ENCODE measurements at regions not wholly inside any gene's neighbourhood (a gene's known extent, or its start where the extent isn't known, plus 50 kb on each side); places are given as distances from the start of the nearest gene placed in this dataset.
"Not testable (repeated sequence)": the region's sequence is repeated elsewhere in the genome, so short reads cannot be mapped to it uniquely, and the experiment has no call there.

DNA sequence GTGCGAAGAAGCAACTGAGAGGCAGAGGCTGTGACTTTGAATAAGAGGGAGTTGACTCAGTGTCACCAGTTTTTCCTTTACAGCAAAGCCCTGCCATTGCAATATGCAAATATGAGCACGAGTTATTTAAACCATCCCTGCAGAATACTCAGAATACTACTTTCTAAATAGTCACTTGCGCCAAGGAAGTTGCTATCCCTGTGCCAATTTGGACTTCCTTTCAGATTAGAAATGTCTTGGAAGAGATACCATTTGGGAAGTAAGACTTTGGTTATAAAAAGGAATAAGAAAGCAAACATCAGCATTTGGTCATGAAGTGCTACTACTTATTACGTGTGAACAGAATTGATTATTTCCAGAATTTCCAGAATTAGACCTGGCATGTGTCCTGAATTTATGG is 151.8 kb upstream of the MYT1L start:
- DNase-seq (ENCODE audit: extremely low read depth, low read depth, low spot score), result no peak

DNA sequence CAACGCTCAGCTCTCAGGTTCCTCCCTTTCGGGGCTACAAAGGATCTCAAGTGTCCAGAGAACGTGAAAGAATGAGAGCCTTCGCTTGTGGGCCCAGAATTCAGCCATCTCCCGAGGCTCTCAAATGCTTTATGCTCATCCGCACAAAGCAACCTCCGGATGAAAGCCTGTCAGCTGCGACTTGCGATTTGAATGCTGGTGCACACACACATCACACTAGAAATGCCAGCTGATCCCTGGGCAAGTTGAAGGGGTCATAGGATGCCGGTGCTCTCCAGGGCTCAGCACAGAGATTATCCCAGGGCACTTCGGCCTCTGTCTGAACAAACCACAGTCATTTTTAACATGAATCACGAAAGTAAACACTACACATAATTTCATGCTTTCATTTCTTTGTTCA is 141.8 kb upstream of the MYT1L start:
- DNase-seq (ENCODE audit: extremely low read depth, low read depth, low spot score), result no peak

DNA sequence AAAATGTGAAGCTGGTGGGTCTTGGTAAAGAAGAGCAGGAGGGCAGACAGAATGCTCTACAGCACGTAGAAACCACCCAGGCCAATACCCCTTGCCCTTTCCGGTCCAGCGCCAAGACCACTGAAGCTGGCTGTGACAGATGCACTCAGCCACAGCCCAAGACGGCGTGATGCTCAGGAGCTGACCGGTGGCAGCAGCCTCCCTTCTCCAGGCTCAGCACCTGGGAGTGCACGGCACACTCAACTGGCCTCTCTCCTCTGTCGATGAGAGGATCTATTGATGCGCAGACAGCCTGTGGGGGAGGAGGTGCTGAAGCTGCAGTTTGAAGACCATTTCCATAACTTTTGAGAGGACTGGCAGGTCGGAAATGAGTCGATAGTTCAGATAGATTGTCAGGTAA is 141.0 kb upstream of the MYT1L start:
- DNase-seq (ENCODE audit: extremely low read depth, low read depth, low spot score), result no peak

DNA sequence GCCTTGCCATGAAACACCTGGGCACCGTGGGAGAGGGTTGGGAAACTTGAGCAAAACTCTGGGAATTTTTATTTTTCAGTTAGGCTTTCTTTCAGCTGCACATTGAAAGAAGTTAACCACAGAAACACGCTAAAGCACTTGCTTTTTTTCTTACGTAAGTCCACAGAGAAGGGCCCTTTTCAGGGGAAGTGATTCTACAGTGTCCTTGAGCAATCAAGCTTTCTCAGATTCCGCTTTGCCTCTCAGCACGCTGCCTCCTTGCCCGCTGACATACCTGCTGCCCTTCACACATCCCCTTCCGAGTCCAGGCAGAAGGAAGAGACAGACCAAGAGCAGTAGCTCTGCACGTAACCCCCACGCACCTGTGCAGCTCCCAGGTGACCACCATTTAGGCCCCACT is 135.5 kb upstream of the MYT1L start:
- no peak for DNase-seq (ENCODE audit: extremely low read depth, low read depth, low spot score)

DNA sequence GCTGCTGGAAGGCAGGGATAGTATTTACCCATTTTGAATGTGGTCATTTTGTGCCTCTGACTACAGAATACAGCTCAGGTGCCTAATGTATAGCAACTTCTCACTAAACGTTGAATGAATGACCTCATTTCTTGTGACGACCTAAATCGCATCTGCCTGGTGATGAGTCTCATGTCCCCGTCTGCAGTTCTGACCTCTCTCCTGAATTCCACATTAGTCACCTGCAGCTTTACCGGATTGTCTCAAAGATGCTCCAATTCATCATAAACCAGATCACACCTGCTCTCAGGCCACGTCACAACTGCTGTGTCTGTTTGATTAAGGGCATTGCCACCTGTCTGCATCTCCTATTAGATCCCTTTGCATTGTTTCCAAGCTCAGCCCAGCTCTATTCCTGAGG is 133.6 kb upstream of the MYT1L start:
- no peak for DNase-seq (ENCODE audit: extremely low read depth, low read depth, low spot score)

DNA sequence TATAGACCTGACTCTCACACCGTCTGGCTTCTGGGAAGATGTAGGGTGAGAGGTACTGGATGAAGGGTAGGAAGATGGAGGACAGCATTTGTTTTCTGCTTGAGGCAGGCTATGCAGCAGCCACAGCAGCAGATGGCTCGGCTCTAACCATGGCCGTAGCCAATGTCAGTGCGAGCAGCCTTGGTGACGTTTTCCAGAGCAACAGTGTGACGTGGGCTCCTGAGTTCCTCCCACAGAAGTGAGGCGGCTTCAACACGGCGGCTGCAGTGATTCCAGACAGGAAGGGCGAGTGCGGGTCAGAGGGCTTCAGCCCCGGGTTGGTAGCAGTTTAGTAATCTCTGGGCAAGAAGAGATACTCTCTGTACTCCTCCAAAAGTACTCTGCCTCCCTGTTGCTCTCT is 133.0 kb upstream of the MYT1L start:
- DNase-seq (ENCODE audit: extremely low read depth, low read depth, low spot score), result no peak

DNA sequence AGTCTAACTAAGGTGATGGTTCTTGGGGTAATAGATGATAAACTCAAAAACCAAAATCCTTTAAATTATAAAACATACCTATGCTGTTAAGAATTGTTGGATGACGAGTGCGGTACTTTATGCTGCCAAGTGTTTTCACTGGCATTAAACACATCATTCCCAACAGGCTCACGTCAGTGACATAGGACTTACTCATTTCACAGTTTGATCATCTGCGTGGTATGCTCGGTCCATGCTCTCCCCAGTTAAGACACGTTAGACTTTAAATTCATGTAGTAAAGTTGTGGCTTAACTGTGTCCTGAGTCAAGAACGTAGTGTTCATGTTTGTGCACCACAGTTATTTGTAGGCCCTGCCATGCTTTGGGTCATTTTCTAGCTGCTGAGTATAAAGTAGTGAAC is 125.6 kb upstream of the MYT1L start:
- DNase-seq (ENCODE audit: extremely low read depth, low read depth, low spot score), result no peak

DNA sequence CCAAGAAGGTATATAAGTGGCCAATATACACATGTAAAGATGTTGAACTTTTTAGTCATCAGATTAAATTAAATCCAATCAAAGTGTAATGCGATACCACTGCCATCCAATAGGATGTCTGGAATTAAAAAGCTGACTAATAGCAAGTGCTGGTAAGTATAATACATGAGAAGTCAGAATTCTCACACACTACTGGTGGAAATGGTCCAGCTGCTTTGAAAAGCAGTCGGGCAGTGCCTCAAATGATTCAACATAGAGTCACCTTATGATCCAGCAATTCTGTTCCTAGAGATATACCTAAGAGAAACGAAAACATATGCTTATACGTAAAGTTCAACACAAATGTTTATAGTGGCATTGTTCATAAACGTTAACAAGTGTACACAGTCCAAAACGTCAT is 124.1 kb upstream of the MYT1L start:
- DNase-seq (ENCODE audit: extremely low read depth, low read depth, low spot score), result no peak

DNA sequence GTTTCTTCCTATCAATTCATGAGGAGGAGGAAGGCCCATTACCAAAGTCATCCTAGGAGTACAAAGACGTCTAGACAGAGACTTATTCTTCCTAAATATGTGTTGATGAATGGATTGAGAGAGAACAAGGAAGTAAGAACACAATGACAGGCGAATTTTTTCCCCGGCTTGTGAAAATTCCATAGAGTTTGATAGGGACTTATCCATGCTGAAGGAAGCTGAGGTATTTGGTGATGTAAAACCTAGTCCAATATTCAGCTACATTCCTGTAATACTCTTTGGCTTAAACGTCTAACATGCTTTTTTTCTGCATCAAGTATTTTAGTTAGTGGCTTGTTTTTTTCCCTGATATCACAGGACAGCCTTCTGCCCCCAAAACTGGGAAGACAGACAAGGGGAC is 121.9 kb upstream of the MYT1L start:
- DNase-seq (ENCODE audit: extremely low read depth, low read depth, low spot score), result no peak

DNA sequence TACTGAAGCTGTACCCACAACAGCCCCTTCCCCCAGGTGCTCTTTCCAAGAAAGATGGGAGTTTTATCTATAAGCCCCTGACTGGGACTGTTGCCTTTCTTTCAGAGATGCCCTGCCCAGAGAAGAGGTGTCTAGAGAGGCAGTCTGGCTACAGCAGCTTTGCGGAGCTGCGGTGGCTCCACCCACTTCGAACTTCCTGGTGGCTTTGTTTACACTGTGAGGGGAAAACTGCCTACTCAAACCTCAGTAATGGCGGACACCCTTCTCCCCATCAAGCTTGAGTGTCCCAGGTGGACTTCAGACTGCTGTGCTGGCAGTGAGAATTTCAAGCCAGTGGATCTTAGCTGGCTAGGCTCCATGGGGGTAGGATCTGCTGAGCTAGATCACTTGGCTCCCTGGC is 120.2 kb upstream of the MYT1L start:
- not testable (repeated sequence) for DNase-seq (ENCODE audit: extremely low read depth, low read depth, low spot score)

DNA sequence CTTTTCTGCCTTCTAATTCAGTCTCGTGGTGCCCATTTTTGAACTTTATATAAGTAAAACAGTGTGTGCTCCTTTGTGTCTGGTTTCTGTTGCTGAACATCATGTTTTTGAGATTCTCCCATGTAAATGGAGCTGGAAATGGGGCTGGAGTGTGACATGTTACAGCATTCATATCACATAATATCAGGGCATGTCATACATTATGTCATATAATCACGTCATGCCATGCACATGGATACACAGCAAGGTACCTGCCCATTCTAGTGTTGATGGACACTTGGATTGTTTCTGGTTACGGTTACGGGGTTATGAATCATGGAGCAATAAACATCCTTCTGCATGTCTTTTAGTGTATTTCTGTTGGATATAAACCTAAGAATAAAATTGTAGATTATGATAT is 117.1 kb upstream of the MYT1L start:
- no peak for DNase-seq (ENCODE audit: extremely low read depth, low read depth, low spot score)

DNA sequence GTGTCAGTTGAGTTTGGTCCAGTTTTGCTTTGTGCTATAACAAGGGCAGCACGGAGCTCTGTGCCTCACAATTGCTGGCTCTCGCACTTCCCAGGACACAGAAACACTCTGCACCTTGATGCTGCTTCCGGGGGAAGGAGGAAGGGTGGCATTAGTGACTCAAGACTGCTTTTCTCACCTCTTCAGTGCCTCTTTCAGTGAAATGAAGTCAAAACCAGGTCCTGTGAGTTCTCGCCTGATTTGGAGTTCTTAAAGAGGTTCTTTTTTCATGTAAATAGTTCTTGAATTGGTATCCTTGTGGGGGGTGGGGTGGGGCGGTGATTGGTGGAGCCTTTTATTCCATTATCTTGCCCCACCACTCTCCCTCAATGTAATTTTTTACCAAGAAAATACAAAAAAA is 91.5 kb upstream of the MYT1L start:
- no peak for DNase-seq (ENCODE audit: extremely low read depth, low read depth, low spot score)

DNA sequence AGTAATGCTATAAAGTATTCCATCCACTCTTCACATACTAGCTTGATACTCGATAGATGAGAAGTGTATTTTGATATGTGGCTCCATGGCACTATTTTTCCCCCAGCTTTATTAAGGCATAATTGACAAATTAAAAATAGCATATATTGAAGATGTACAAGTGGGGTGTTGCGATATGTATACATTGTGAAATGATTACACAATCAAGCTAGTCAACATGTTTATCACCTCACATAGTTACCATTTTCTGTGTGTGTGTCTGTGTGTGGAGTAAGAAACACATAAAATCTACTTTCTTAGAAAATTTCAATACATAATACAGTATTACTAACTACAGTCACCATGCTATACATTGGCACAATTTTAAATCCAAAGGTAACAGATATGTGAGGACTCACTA is 82.5 kb upstream of the MYT1L start:
- no peak for DNase-seq (ENCODE audit: extremely low read depth, low read depth, low spot score)

DNA sequence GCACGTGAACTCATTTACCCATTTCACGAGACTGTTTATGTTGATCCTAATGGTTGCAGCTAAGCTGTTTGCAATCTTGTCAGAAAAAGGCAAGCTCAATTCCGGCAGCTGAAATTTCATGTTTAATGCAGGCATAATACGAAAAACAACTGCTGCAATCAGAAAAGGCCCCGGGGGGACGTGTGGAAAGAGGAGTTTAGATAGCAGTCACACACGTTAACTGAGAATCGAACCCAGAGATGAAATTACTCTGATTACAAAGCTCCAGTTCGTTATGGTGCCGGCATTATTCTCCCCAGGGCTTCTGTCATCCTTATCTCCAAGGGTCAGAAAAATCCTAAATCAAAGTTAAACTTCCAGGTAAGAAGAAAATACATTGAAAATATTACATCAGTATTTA is 79.9 kb upstream of the MYT1L start:
- DNase-seq (ENCODE audit: extremely low read depth, low read depth, low spot score), result no peak

DNA sequence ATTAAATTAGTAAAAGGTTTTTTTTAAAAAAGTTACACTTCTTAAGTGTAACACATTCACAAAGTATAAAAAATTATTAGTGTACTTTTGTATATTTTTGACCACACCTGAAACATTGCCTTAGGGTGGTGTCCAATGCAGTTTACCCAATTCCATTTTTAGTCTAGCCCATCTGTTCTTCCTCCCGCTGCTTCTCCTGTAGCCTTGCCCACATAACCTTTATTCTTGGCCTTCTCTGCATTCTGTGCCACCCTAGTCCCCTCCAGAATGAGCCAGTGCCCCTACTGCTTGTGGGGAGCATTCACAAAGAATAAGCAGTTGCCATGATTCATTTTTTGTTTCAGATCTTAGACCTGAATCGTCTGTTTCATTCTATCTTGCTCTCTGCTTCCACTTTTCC is 78.4 kb upstream of the MYT1L start:
- no peak for DNase-seq (ENCODE audit: extremely low read depth, low read depth, low spot score)

DNA sequence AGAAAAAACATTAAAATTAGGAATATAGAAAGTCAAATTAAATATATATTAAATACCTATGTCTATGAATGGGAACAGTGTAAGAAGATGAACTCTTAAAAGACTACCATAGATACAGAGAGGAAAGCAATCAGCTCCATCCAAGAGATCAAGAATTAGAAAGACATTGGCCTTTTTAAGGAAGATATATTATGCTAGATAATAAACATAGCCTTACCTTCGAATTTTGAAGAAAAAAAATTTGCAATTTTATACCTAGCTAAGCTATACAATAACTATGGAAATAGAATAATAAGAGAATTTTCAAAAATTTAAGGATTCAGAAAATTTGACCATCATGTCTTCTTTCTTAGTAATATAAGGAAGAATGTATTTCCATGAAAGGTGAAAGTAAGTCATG is 74.7 kb upstream of the MYT1L start:
- DNase-seq (ENCODE audit: extremely low read depth, low read depth, low spot score), result no peak

DNA sequence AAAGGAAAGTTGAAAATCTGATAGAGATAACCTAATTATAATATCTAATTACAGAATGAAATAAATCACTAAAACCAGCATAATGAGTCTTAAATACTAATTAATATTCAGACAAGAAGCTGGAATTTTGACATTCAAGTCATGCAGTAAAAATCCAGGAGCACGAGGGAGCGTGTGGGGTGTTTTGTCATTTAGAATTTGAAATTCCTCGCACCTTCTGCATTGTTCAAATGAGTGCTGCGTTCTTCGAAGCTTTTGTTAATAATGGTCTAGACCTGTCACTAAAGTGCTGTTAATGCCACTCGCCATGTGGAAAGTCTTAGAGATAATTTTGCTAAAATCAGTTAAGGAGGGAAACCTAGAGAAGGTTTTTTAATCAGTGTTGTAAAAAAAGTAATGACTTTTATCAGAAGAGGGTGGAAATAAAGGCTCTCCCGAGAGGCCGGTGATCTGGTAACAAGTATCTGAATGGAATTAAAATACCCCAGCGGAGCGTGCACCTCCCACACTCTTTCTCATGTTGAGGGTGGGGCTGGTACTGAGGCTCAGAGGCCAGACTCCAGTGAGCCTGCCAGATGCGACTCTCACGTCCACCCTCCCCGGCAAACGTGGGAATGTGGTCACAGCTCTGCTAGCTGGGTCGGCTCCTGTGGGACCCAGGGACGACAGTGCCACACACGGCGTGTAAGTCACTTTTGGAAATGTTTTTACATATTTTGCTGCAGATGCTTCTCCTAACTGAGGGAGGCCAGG is 69.4 kb upstream of the MYT1L start:
- DNase-seq (ENCODE audit: extremely low read depth, low read depth, low spot score), result no peak

DNA sequence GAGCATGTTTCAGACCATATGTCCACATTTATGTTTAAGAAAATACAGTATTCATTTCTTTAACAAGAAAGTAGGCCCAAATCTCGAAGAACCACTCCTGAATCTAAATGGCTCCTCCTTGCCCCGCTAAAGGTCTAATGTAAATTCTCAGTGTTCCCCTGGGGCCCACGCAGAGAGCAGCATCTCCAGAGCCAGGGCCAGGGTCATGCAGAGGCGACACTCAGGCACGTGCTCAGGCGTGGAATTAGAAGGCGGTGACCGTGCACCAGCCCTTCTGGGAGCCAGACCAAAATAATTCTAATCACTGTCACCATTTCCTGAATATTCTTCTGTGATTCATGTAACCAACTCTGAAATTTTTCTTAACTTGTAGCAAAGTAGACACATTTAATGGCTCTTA is 68.3 kb upstream of the MYT1L start:
- DNase-seq (ENCODE audit: extremely low read depth, low read depth, low spot score), result no peak

DNA sequence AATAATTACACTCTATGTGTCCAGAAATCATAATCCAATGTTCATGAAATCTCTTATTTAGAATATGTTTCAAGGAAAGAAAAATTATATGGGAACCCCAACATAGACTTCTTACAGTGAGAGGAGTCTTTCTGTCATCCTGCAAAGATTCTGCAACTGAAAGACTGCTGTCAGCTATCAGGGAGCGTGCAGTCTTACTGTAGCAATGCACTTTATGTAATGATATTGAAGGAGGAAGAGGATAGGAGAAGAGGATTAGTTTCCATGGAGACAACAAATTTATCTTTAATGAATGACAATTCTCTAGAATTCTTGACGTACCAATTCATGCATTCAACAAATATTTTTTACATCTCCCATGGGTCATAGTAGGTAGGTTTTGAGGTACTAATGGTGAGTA is 61.3 kb upstream of the MYT1L start:
- DNase-seq (ENCODE audit: extremely low read depth, low read depth, low spot score), result no peak

DNA sequence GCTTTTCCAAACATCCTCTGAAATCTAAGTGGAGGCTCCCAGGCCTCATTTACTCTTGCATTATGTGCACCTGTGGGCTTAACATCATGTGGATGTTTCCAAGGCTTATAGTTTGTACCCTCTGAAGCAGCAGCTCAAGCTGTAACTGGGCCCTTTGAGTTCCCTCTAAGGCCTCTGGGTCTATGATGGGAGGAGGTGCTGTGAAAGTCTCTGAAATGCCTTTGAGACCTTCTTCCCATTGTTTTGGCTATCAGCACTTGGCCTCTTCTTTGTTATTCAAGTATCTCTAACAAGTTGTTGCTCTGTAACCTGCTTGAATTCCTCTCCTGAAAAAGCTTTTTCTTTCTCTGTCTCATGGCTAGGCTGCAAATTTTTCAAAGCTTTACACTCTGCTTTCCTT is 58.1 kb upstream of the MYT1L start:
- no peak for DNase-seq (ENCODE audit: extremely low read depth, low read depth, low spot score)

Data from glomerular endothelial cell (primary cell).